Kidney glomerular epithelial cell (primary cell): ENCODE measurements at regions not wholly inside any gene's neighbourhood (a gene's known extent, or its start where the extent isn't known, plus 50 kb on each side); places are given as distances from the start of the nearest gene placed in this dataset.
"Not testable (repeated sequence)": the region's sequence is repeated elsewhere in the genome, so short reads cannot be mapped to it uniquely, and the experiment has no call there.

Experiments
- DNase-seq: peaks from one replicate; lab custom pipeline; 2025; lab: John Stamatoyannopoulos, UW

- DNase-seq = no peak
Observed at GRCh38 chr7:10471280-10472058, 502.2 kb upstream of the PHF14 start.

GRCh38 chr7:10472115-10472514, 501.6 kb upstream of the PHF14 start:
- no peak for DNase-seq

GRCh38 chr7:10473569-10473968, 500.1 kb upstream of the PHF14 start:
- no peak for DNase-seq

- no peak for DNase-seq
Observed at GRCh38 chr7:10474048-10474447, 499.6 kb upstream of the PHF14 start.

GRCh38 chr7:10475940-10476641, 497.6 kb upstream of the PHF14 start:
- no peak for DNase-seq

- no peak for DNase-seq
Observed at GRCh38 chr7:10476642-10477041, 497.0 kb upstream of the PHF14 start.

- DNase-seq = no peak
Observed at GRCh38 chr7:10483671-10484070, 490.0 kb upstream of the PHF14 start.

- DNase-seq = no peak
Observed at GRCh38 chr7:10484767-10485166, 488.9 kb upstream of the PHF14 start.

GRCh38 chr7:10501206-10501884, 472.3 kb upstream of the PHF14 start:
- DNase-seq = not testable (repeated sequence)

- DNase-seq = no peak
Observed at GRCh38 chr7:10507032-10507431, 466.6 kb upstream of the PHF14 start.

- DNase-seq = no peak
Observed at GRCh38 chr7:10521306-10521705, 452.4 kb upstream of the PHF14 start.

GRCh38 chr7:10533429-10533828, 440.2 kb upstream of the PHF14 start:
- DNase-seq = not testable (repeated sequence)

- no peak for DNase-seq
Observed at GRCh38 chr7:10536561-10536960, 437.1 kb upstream of the PHF14 start.

GRCh38 chr7:10537764-10538163, 435.9 kb upstream of the PHF14 start:
- DNase-seq = no peak

GRCh38 chr7:10557375-10557774, 416.3 kb upstream of the PHF14 start:
- DNase-seq = no peak

GRCh38 chr7:10560497-10560896, 413.2 kb upstream of the PHF14 start:
- DNase-seq = no peak

- DNase-seq = no peak
Observed at GRCh38 chr7:10568891-10569290, 404.8 kb upstream of the PHF14 start.

- DNase-seq = no peak
Observed at GRCh38 chr7:10571759-10572158, 401.9 kb upstream of the PHF14 start.

- no peak for DNase-seq
Observed at GRCh38 chr7:10577866-10578374, 395.8 kb upstream of the PHF14 start.

GRCh38 chr7:10579561-10579960, 394.1 kb upstream of the PHF14 start:
- no peak for DNase-seq

- DNase-seq = no peak
Observed at GRCh38 chr7:10584886-10585285, 388.8 kb upstream of the PHF14 start.

- no peak for DNase-seq
Observed at GRCh38 chr7:10588084-10588483, 385.6 kb upstream of the PHF14 start.

GRCh38 chr7:10592604-10593003, 381.1 kb upstream of the PHF14 start:
- DNase-seq = no peak
